ENCODE measurements at regions not wholly inside any gene's neighbourhood (a gene's known extent, or its start where the extent isn't known, plus 50 kb on each side); places are given as distances from the start of the nearest gene placed in this dataset.

GRCh38 chr7:69162931-69163670, 435.2 kb upstream of the AUTS2 start:
- no peak overlapping the region for H3K4me3 ChIP-seq (ENCODE audit: low read length)
- no peak for TF ChIP-seq ZNF274 (IDR thresholded peaks at IDR 0.05; ENCODE audit: low read depth, low read length)

- no peak overlapping the region for H3K4me3 ChIP-seq (ENCODE audit: low read length)
- no peak for TF ChIP-seq ZNF274 (IDR thresholded peaks at IDR 0.05; ENCODE audit: low read depth, low read length)
These were observed 431.2 kb upstream of the AUTS2 start for GRCh38 chr7:69166979-69167516.

DNA sequence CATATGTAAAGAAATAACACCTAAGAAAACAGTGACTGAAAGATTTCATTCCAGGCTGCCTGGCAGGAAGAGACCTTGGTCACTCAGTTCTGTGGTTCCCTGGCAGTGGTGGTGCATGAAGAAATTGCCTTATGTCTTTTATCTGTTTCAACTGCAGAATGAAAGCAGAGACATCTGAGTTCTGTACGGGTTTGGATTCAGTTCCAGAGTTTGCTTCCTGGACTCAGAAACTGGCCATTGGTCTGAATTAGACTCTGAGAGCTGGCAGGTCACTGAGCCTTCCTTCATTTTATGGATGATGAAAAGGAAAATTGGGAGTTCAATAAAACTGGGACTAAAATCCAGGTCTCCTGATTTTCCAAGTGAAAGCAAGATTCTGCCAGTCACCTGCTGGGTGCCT, 428.9 kb upstream of the AUTS2 start:
- no peak for TF ChIP-seq ZNF274 (IDR thresholded peaks at IDR 0.05; ENCODE audit: low read depth, low read length)
- H3K4me3 ChIP-seq (ENCODE audit: low read length), result no peak overlapping the region

GRCh38 chr7:69172357-69173077, 425.8 kb upstream of the AUTS2 start:
- no peak overlapping the region for H3K4me3 ChIP-seq (ENCODE audit: low read length)
- no peak for TF ChIP-seq ZNF274 (IDR thresholded peaks at IDR 0.05; ENCODE audit: low read depth, low read length)

DNA sequence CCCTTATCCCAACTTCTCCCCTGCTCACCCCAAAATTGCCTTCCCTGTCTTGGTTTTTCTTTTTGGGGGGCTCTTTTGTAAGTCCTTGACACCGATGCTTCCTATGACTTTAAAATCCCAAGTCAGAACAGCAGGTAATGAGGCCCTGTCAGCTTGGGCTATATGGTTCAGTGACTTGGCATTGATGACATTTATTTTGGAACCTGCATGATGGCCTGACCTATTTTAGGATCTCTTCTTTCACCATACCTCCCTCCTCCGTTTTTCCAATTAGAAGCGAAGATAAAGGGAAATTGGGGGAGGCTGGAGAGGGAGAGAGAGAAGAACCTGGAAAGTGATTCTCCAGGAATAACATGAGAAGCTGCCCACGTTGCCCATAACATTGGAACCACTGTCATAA, 424.9 kb upstream of the AUTS2 start:
- TF ChIP-seq ZNF274 (IDR thresholded peaks at IDR 0.05; ENCODE audit: low read depth, low read length), result no peak

GRCh38 chr7:69173846-69174245, 424.4 kb upstream of the AUTS2 start:
- no peak for TF ChIP-seq ZNF274 (IDR thresholded peaks at IDR 0.05; ENCODE audit: low read depth, low read length)
- H3K4me3 ChIP-seq (ENCODE audit: low read length), result no peak overlapping the region

More for the DNA sequence above, 424.9 kb upstream of the AUTS2 start:
- no peak overlapping the region for H3K4me3 ChIP-seq (ENCODE audit: low read length)

DNA sequence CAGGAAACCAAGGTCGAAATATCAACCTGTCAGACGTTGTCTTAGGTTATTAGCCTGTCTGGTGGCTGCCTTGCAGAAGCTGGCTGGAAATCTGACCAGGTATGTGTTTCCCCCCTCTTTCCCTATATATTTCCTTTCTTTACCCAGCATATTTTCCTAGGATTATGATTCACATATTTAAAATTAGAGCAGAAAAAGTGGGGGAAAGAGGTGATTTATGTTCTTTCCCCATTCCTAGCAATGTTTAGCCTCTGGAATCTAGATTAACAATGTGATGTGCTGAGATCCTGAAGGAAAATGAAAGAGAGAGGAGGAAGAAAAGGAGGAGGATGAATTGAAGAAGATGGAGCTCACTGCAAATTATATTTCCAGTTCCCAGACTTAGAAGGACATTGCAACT, 421.4 kb upstream of the AUTS2 start:
- no peak for TF ChIP-seq ZNF274 (IDR thresholded peaks at IDR 0.05; ENCODE audit: low read depth, low read length)
- no peak overlapping the region for H3K4me3 ChIP-seq (ENCODE audit: low read length)

DNA sequence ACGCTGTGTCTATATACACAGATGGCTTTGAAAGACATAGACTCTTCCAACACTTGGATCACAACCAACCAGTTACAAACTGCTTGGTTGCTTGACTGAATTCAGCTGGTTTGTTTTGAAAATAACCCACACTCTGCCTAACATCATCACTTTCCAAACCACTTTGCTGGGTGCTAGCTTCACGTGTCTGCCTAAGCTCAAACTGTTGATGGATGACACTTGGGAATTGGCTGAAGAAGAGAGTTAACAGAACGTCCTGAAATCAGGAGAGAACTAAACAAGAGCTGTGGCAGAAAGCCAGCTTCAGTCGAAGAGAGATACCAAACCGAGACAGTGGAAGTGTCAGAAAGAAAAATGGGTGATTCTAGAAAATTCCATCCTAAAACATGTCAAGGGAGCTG, 420.8 kb upstream of the AUTS2 start:
- no peak for TF ChIP-seq ZNF274 (IDR thresholded peaks at IDR 0.05; ENCODE audit: low read depth, low read length)
- H3K4me3 ChIP-seq (ENCODE audit: low read length), result no peak overlapping the region

GRCh38 chr7:69177941-69178494, 420.3 kb upstream of the AUTS2 start:
- no peak overlapping the region for H3K4me3 ChIP-seq (ENCODE audit: low read length)
- TF ChIP-seq ZNF274 (IDR thresholded peaks at IDR 0.05; ENCODE audit: low read depth, low read length), result no peak

DNA sequence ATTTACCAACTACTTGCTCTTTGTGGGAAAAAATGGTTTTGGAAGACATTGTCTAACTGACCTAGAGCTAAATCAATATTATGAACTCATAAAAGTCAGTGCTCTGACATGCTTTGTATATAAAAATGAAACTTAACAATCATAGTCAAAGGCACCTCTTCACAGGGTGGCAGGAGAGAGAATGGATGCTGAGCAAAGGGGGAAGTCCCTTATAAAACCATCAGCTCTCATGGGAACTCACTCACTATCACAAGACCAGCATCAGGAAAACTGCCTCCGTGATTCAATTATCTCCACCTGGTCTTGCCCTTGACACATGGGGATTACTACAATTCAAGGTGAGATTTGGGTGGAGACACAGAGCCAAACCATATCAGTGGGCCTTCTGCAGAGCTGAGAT, 417.6 kb upstream of the AUTS2 start:
- H3K4me3 ChIP-seq (ENCODE audit: low read length), result no peak overlapping the region
- no peak for TF ChIP-seq ZNF274 (IDR thresholded peaks at IDR 0.05; ENCODE audit: low read depth, low read length)

DNA sequence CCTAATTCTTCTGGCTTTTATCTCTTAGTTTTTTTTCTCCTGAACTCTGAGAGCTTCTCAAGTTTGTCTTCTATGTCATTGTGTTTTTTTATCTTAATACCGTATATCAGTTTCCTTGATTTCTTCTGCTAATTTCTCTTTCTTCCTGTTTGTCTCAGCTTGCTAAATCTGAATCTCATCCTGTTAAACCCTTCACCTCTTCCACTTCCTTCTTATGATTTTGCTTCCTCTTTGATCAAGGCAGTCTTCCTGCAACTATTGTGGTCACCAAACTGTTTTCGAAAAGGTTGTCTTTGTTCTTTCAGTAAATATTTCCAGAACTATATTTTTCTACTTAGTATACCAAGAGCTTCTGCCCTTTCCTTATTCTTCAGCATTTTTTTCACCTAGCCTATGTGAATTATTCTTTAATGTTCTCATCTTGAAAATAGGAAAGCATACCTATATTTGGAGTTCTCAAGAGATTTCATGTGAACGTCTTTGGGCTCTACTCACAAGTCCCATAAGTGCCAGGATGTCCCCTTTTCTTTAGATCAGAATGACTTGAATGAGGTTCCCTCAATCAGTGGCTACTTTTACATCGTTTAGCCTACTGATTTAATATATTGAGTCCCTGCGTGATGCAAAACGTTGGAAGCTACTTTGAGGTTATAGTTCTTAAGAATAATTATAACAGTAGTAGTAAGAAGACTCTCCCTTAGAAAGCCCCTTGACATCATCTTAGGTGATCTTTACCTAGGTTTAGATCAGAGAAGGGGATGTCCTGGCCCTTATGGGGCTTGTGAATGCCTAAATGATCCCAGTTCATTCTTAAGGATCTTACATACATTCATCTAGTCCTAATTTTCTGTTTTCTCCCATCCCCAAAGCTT, 415.4 kb upstream of the AUTS2 start:
- no peak overlapping the region for H3K4me3 ChIP-seq (ENCODE audit: low read length)
- TF ChIP-seq ZNF274 (IDR thresholded peaks at IDR 0.05; ENCODE audit: low read depth, low read length), result no peak

DNA sequence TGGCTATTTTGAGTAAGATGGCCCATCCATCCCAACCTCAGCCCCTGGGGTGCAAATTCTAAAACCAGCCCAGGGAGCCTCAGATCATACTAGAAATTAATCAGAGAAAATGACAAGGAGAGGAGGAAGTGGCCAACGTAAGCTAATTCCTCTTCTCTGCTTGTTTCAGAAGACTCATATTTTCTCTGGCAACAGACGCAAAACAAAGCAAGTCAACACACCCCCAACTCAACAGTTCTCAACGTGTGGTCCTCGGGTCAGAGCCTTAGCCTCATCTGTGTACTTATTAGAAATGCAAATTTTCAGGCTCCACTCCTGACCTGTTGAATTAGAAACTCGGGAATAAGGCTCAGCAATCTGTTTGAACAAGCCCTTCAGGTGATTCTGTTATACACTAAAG, 413.9 kb upstream of the AUTS2 start:
- TF ChIP-seq ZNF274 (IDR thresholded peaks at IDR 0.05; ENCODE audit: low read depth, low read length), result no peak
- H3K4me3 ChIP-seq (ENCODE audit: low read length), result no peak overlapping the region

- no peak overlapping the region for H3K4me3 ChIP-seq (ENCODE audit: low read length)
These were observed 413.1 kb upstream of the AUTS2 start for GRCh38 chr7:69185170-69185569.

GRCh38 chr7:69186974-69187373, 411.3 kb upstream of the AUTS2 start:
- no peak overlapping the region for H3K4me3 ChIP-seq (ENCODE audit: low read length)
- no peak for TF ChIP-seq ZNF274 (IDR thresholded peaks at IDR 0.05; ENCODE audit: low read depth, low read length)

More at GRCh38 chr7:69185170-69185569, 413.1 kb upstream of the AUTS2 start:
- no peak for TF ChIP-seq ZNF274 (IDR thresholded peaks at IDR 0.05; ENCODE audit: low read depth, low read length)

All from GM08714 (cell line).